PC-9 (cell line): ENCODE measurements at regions not wholly inside any gene's neighbourhood (a gene's known extent, or its start where the extent isn't known, plus 50 kb on each side); places are given as distances from the start of the nearest gene placed in this dataset.

Experiments
- BruUV-seq: library from RNA; stranded (reverse); fragments of 400-500 nt; replicated peaks from 2 replicates; lab custom pipeline; 2021; lab: Mats Ljungman, UMichigan
- CTCF ChIA-PET: fragments of 300-600 bp; sonication (Branson Sonifier 250); formaldehyde crosslinking; loops from one replicate; lab custom pipeline; 2022; ENCODE audit warnings: antibody characterized with exemption; lab: Charles Lee
- POLR2A ChIA-PET: fragments of 300-600 bp; sonication (Branson Sonifier 250); formaldehyde crosslinking; loops from one replicate; lab custom pipeline; 2022; ENCODE audit warnings: antibody characterized with exemption; ENCODE audit not compliant: unreplicated experiment; lab: Charles Lee
- DNase-seq, 2 experiments: peaks; one replicate each; pipeline versions ENCODE4 v3.0.0 to v3.0.0-alpha.2; 2015 to 2022; ENCODE audit warnings: mixed read lengths in 1 of 2
- H2AFZ ChIP-seq: fragments of 200-600 bp; sonication (generic); 2 replicates; pipeline ENCODE4 v1.8.1; 2017; ENCODE audit warnings: antibody characterized with exemption
- H3F3A ChIP-seq: fragments of 200-600 bp; sonication (generic); 2 replicates; pipeline ENCODE4 v1.8.1; 2017; ENCODE audit warnings: antibody characterized with exemption, mild to moderate bottlenecking, low read depth; ENCODE audit not compliant: insufficient read depth
- H3K27ac ChIP-seq: fragments of 200-600 bp; sonication (generic); 2 replicates; pipeline ENCODE4 v1.6.1; 2016; ENCODE audit warnings: mixed run types
- H3K27me3 ChIP-seq: fragments of 200-600 bp; sonication (generic); 2 replicates; pipeline ENCODE4 v1.6.1; 2016; ENCODE audit warnings: low read depth, mixed run types; ENCODE audit not compliant: insufficient read depth
- H3K36me3 ChIP-seq: fragments of 200-600 bp; sonication (generic); 2 replicates; pipeline ENCODE4 v1.6.1; 2016; ENCODE audit warnings: low read depth, mixed run types
- H3K4me1 ChIP-seq: fragments of 200-600 bp; sonication (generic); replicated peaks from 2 replicates; pipeline ENCODE4 v1.6.1; 2016; ENCODE audit warnings: mixed run types; ENCODE audit not compliant: insufficient read depth
- H3K4me2 ChIP-seq: fragments of 200-600 bp; sonication (generic); 2 replicates; pipeline ENCODE4 v1.6.1; 2017; ENCODE audit warnings: mixed run types
- H3K4me3 ChIP-seq: fragments of 200-600 bp; sonication (generic); 2 replicates; pipeline ENCODE4 v1.6.1; 2016; ENCODE audit warnings: mixed run types
- H3K79me2 ChIP-seq: fragments of 200-600 bp; sonication (generic); 2 replicates; pipeline ENCODE4 v1.6.1; 2017; ENCODE audit warnings: low read depth, mixed run types
- H3K9me2 ChIP-seq: fragments of 200-600 bp; sonication (generic); 2 replicates; pipeline ENCODE4 v1.8.1; 2017; ENCODE audit warnings: mild to moderate bottlenecking; ENCODE audit not compliant: insufficient read depth
- H3K9me3 ChIP-seq: fragments of 200-600 bp; sonication (generic); 2 replicates; pipeline ENCODE4 v1.8.1; 2016; ENCODE audit warnings: low read depth; ENCODE audit not compliant: insufficient read depth
- H4K20me1 ChIP-seq: fragments of 200-600 bp; sonication (generic); 2 replicates; pipeline ENCODE4 v1.8.1; 2017; ENCODE audit not compliant: insufficient read depth
- CTCF ChIP-seq: fragments of 200-600 bp; sonication (generic); conservative IDR thresholded peaks from 2 replicates; pipeline ENCODE4 v1.6.1; 2017; ENCODE audit warnings: mixed run types, antibody characterized with exemption, mild to moderate bottlenecking, moderate library complexity
- EZH2 ChIP-seq: fragments of 200-600 bp; sonication (generic); IDR thresholded peaks from 2 replicates; pipeline ENCODE4 v1.8.0; 2017; ENCODE audit warnings: antibody characterized with exemption, low read depth
- intact Hi-C: fragments of 100-400 bp; cut with micrococcal nuclease; formaldehyde crosslinking; loops from one replicate; pipeline ENCODE4 v1.10.0; 2022; ENCODE audit not compliant: unreplicated experiment

- Histone ChIP-seq H3K4me3 (no peak overlapping the region), H3K27me3 (no peaks in the 10 kb centered on the region), H3K4me1 (no peaks in the 10 kb centered on the region), H3K9me2 (no peaks in the 10 kb centered on the region), H2AFZ (no peak overlapping the region; the same call in 1 of the 2 replicates), H3K27ac (no peak overlapping the region), H3K79me2 (no peaks in the 10 kb centered on the region), H3K36me3 (no peaks in the 10 kb centered on the region), H3K4me2 (no peak overlapping the region), H3F3A (no peaks in the 10 kb centered on the region), H3K9me3 (no peaks in the 10 kb centered on the region), H4K20me1 (no peaks in the 10 kb centered on the region)
- BruUV-seq, result no TSS peak
- intact Hi-C loops, result no loop called here
- ChIA-PET POLR2A (no interaction called here), CTCF (no interaction called here)
- DNase-seq, result no peak
- TF ChIP-seq EZH2 (no peak), CTCF (no peak)
Observed at GRCh38 chr13:104132849-104133248, 1066.6 kb upstream of the SLC10A2 start.

GRCh38 chr13:104114101-104114500 lies 1047.9 kb upstream of the SLC10A2 start:
- POLR2A ChIA-PET, result no interaction called here
- intact Hi-C loops, result no loop called here
- Histone ChIP-seq H3K79me2 (no peaks in the 10 kb centered on the region), H3K4me2 (no peak overlapping the region), H3K27ac (no peak overlapping the region), H3F3A (no peaks in the 10 kb centered on the region), H3K36me3 (no peaks in the 10 kb centered on the region), H3K27me3 (no peaks in the 10 kb centered on the region), H3K4me3 (no peak overlapping the region), H3K9me2 (peaks cover 12% of the 10 kb centered on the region), H4K20me1 (no peaks in the 10 kb centered on the region), H2AFZ (no peak overlapping the region), H3K4me1 (no peaks in the 10 kb centered on the region), H3K9me3 (peaks cover 13% of the 10 kb centered on the region; the same call in 1 of the 2 replicates)
- no peak for DNase-seq
- CTCF ChIA-PET, result no interaction called here
- no peak for TF ChIP-seq EZH2
- TF ChIP-seq CTCF, result no peak
- BruUV-seq, result no TSS peak

- DNase-seq, result no peak
- H4K20me1 ChIP-seq, result no peaks in the 10 kb centered on the region
- ChIA-PET POLR2A (no interaction called here), CTCF (no interaction called here)
- no peaks in the 10 kb centered on the region for H3K36me3 ChIP-seq
- intact Hi-C loops, result no loop called here
- peaks cover 27% of the 10 kb centered on the region; the same call in 1 of the 2 replicates for H3K9me3 ChIP-seq
- H2AFZ ChIP-seq, result no peak overlapping the region
- H3K4me1 ChIP-seq, result peaks cover 13% of the 10 kb centered on the region
- no peaks in the 10 kb centered on the region for H3K27me3 ChIP-seq
- no TSS peak for BruUV-seq
- H3F3A ChIP-seq, result peaks cover 8% of the 10 kb centered on the region; the same call in 1 of the 2 replicates
- no peak overlapping the region for H3K27ac ChIP-seq
- no peak overlapping the region for H3K4me2 ChIP-seq
- H3K79me2 ChIP-seq, result no peaks in the 10 kb centered on the region
- no peak overlapping the region for H3K4me3 ChIP-seq
- peaks cover 7% of the 10 kb centered on the region for H3K9me2 ChIP-seq
- no peak for TF ChIP-seq EZH2
- TF ChIP-seq CTCF, result no peak
Observed at GRCh38 chr13:104111031-104111430, 1044.8 kb upstream of the SLC10A2 start.
